ENCODE measurements at regions not wholly inside any gene's neighbourhood (a gene's known extent, or its start where the extent isn't known, plus 50 kb on each side); places are given as distances from the start of the nearest gene placed in this dataset.

DNA sequence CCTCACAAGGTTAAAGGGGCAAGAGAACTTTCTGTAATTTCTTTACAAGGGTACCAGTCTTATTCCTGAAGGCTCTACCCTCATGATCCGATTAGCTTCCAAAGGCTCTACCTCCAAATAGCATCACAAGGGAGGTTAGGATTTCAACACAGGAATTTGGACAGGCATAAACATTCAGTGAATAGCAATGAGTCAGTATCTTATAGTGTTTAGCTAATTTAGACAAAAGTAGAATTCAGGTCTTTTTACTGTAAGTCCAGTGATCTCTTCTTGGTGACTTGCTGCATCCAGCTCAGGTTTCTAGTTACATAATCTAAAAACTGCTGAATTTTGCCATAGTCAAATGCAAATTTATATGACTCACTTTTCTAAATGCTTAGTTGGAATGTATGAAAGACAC lies 1995.6 kb upstream of the RAG2 start:
- TF ChIP-seq, protein P1, sequence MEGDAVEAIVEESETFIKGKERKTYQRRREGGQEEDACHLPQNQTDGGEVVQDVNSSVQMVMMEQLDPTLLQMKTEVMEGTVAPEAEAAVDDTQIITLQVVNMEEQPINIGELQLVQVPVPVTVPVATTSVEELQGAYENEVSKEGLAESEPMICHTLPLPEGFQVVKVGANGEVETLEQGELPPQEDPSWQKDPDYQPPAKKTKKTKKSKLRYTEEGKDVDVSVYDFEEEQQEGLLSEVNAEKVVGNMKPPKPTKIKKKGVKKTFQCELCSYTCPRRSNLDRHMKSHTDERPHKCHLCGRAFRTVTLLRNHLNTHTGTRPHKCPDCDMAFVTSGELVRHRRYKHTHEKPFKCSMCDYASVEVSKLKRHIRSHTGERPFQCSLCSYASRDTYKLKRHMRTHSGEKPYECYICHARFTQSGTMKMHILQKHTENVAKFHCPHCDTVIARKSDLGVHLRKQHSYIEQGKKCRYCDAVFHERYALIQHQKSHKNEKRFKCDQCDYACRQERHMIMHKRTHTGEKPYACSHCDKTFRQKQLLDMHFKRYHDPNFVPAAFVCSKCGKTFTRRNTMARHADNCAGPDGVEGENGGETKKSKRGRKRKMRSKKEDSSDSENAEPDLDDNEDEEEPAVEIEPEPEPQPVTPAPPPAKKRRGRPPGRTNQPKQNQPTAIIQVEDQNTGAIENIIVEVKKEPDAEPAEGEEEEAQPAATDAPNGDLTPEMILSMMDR (IDR thresholded peaks at IDR 0.05) = no peak
- TF ChIP-seq TP53 (CRISPR knock-in tag; IDR thresholded peaks at IDR 0.05) (no peak), MYC (IDR thresholded peaks at IDR 0.05; ENCODE audit: borderline replicate concordance, low read length) (no peak), POLR2A (IDR thresholded peaks at IDR 0.05; ENCODE audit: low read length) (no peak), JUNB (IDR thresholded peaks at IDR 0.05) (no peak), HOXB13 (CRISPR knock-in tag; IDR thresholded peaks at IDR 0.05; ENCODE audit: low read depth) (no peak), KDM5A (IDR thresholded peaks at IDR 0.05) (no peak)
- TF ChIP-seq, protein P2, sequence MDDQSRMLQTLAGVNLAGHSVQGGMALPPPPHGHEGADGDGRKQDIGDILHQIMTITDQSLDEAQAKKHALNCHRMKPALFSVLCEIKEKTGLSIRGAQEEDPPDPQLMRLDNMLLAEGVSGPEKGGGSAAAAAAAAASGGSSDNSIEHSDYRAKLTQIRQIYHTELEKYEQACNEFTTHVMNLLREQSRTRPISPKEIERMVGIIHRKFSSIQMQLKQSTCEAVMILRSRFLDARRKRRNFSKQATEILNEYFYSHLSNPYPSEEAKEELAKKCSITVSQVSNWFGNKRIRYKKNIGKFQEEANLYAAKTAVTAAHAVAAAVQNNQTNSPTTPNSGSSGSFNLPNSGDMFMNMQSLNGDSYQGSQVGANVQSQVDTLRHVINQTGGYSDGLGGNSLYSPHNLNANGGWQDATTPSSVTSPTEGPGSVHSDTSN (IDR thresholded peaks at IDR 0.05) = no peak
